Endothelial cell of umbilical vein (primary cell): ENCODE measurements at regions not wholly inside any gene's neighbourhood (a gene's known extent, or its start where the extent isn't known, plus 50 kb on each side); places are given as distances from the start of the nearest gene placed in this dataset.

Experiments
- BruUV-seq: library from RNA; stranded (reverse); fragments of 400-500 nt; replicated peaks from 2 replicates; lab custom pipeline; 2021; lab: Mats Ljungman, UMichigan
- CTCF ChIA-PET: fragments of 300-600, 350-600 bp; sonication (Branson Sonifier 250); formaldehyde crosslinking; loops from one replicate; lab custom pipeline; 2021; ENCODE audit warnings: antibody characterized with exemption, inconsistent platforms; lab: Charles Lee
- POLR2A ChIA-PET: fragments of 300-600, 350-600 bp; sonication (Branson Sonifier 250); formaldehyde crosslinking; loops from one replicate; lab custom pipeline; 2021; ENCODE audit warnings: antibody characterized with exemption, inconsistent platforms; lab: Charles Lee
- DNase-seq: peaks from one replicate; pipeline ENCODE4 v3.0.0-alpha.2; 2011; ENCODE audit warnings: low read depth, low spot score
- FAIRE-seq: peaks from 2 replicates; lab custom pipeline; 2011; peaks lifted over from hg19 to GRCh38; lab: Jason Lieb, UNC
- H2AFZ ChIP-seq: 2 replicates; pipeline ENCODE4 v1.6.0; 2012; ENCODE audit warnings: low read depth, low read length, control low read depth, inconsistent platforms
- H3K27ac ChIP-seq: 2 replicates; pipeline ENCODE4 v1.5.1; 2011; ENCODE audit warnings: low read depth, mild to moderate bottlenecking, control low read depth, low read length, moderate library complexity; ENCODE audit not compliant: insufficient read depth
- H3K27me3 ChIP-seq, 2 experiments: 2 replicates each; pipeline versions ENCODE4 v1.6.0 to v1.6.1; 2011; ENCODE audit warnings: low read length in 2 of 2, mixed read lengths in 1 of 2; ENCODE audit not compliant: control insufficient read depth in 2 of 2, insufficient read depth in 2 of 2
- H3K36me3 ChIP-seq, 2 experiments: 2 replicates in 1 of 2; 3 replicates in 1 of 2; pipeline ENCODE4 v1.5.1; 2011; ENCODE audit warnings: low read length in 2 of 2, mild to moderate bottlenecking in 1 of 2, moderate library complexity in 1 of 2; ENCODE audit not compliant: control insufficient read depth in 2 of 2, insufficient read depth in 2 of 2; ENCODE audit errors: extremely low read depth in 1 of 2
- H3K4me1 ChIP-seq: 3 replicates; pipeline ENCODE4 v1.5.1; 2011; ENCODE audit warnings: mild to moderate bottlenecking, low read length; ENCODE audit not compliant: control insufficient read depth, insufficient read depth; ENCODE audit errors: extremely low read depth
- H3K4me2 ChIP-seq: 2 replicates; pipeline ENCODE4 v1.6.1; 2011; ENCODE audit warnings: low read length, control low read depth, mixed read lengths; ENCODE audit not compliant: insufficient read depth
- H3K4me3 ChIP-seq, 3 experiments: fragments of 200-600 bp in 1 of 3; sonication (generic), shearing (Covaris generic) in 1 of 3; replicated peaks in 1 of 3; 2 replicates each; pipeline ENCODE4 v1.5.1; 2011 to 2016; ENCODE audit warnings: control low read depth in 3 of 3, low read length in 3 of 3, mild to moderate bottlenecking in 2 of 3, inconsistent platforms in 1 of 3, low read depth in 1 of 3, moderate library complexity in 1 of 3; ENCODE audit not compliant: insufficient read depth in 1 of 3
- H3K79me2 ChIP-seq: 2 replicates; pipeline ENCODE4 v1.6.0; 2012; ENCODE audit warnings: low read length, inconsistent platforms; ENCODE audit not compliant: control insufficient read depth, insufficient read depth
- H3K9ac ChIP-seq: replicated peaks from 2 replicates; pipeline ENCODE3; 2011; ENCODE audit warnings: low read length, control low read depth; ENCODE audit not compliant: insufficient read depth; ENCODE audit errors: extremely low read depth
- H3K9me1 ChIP-seq: replicated peaks from 3 replicates; pipeline ENCODE4 v1.6.0; 2011; ENCODE audit warnings: mild to moderate bottlenecking, low read length; ENCODE audit not compliant: control insufficient read depth, insufficient read depth; ENCODE audit errors: extremely low read depth
- H3K9me3 ChIP-seq: replicated peaks from 2 replicates; pipeline ENCODE4 v1.5.1; 2012; ENCODE audit warnings: low read length, inconsistent platforms; ENCODE audit not compliant: control insufficient read depth, insufficient read depth
- H4K20me1 ChIP-seq: replicated peaks from 2 replicates; pipeline ENCODE3; 2011; ENCODE audit warnings: mild to moderate bottlenecking, low read length; ENCODE audit not compliant: control insufficient read depth, insufficient read depth; ENCODE audit errors: extremely low read depth
- EZH2 ChIP-seq: IDR thresholded peaks from 2 replicates; pipeline ENCODE4 v1.6.1; 2012; ENCODE audit warnings: borderline replicate concordance, low read depth, mild to moderate bottlenecking, moderate library complexity, low read length, inconsistent platforms; ENCODE audit not compliant: severe bottlenecking
- GATA2 ChIP-seq: IDR thresholded peaks from 2 replicates; pipeline ENCODE4 v1.7.0; 2011; ENCODE audit warnings: low read depth, mild to moderate bottlenecking, moderate library complexity, mixed read lengths, low read length; ENCODE audit not compliant: insufficient read length, insufficient read depth
- JUN ChIP-seq: IDR thresholded peaks from 2 replicates; pipeline ENCODE4 v1.6.1; 2011; ENCODE audit warnings: borderline replicate concordance, low read depth; ENCODE audit not compliant: insufficient read length, insufficient read depth
- MYC ChIP-seq: IDR thresholded peaks from one replicate; pipeline ENCODE4 v1.6.1; 2011; ENCODE audit warnings: mild to moderate bottlenecking, low read depth, low read length
- POLR2AphosphoS5 ChIP-seq: IDR thresholded peaks from 2 replicates; pipeline ENCODE4 v1.6.1; 2012; ENCODE audit warnings: low read depth, mild to moderate bottlenecking, control low read depth, low read length, moderate library complexity; ENCODE audit not compliant: insufficient read depth
- dilution Hi-C: fragments of 300-500 bp; cut with MboI; formaldehyde crosslinking; loops from one replicate; pipeline ENCODE4 v1.15.0; 2019; ENCODE audit warnings: low sequenced_read_pairs; ENCODE audit not compliant: extremely low pct_ligation_motif_present
- intact Hi-C: fragments of 100-400 bp; cut with micrococcal nuclease; formaldehyde crosslinking; loops from one replicate; pipeline ENCODE4 v1.10.0; 2022
- TF ChIP-seq, protein P1 (sequence below): IDR thresholded peaks from 2 replicates; pipeline ENCODE4 v1.6.1; 2011; ENCODE audit not compliant: insufficient read depth, insufficient read length
- TF ChIP-seq, protein P2 (sequence below), 2 donors: IDR thresholded peaks; 1 replicate in 1 of 2; 2 replicates in 1 of 2; pipeline ENCODE4 v1.5.1; 2011; ENCODE audit warnings: low read length in 2 of 2, mild to moderate bottlenecking in 2 of 2, moderate library complexity in 2 of 2, control low read depth in 1 of 2, inconsistent platforms in 1 of 2, low read depth in 1 of 2; ENCODE audit not compliant: insufficient read depth in 1 of 2; ENCODE audit errors: extremely low read depth in 1 of 2

DNA sequence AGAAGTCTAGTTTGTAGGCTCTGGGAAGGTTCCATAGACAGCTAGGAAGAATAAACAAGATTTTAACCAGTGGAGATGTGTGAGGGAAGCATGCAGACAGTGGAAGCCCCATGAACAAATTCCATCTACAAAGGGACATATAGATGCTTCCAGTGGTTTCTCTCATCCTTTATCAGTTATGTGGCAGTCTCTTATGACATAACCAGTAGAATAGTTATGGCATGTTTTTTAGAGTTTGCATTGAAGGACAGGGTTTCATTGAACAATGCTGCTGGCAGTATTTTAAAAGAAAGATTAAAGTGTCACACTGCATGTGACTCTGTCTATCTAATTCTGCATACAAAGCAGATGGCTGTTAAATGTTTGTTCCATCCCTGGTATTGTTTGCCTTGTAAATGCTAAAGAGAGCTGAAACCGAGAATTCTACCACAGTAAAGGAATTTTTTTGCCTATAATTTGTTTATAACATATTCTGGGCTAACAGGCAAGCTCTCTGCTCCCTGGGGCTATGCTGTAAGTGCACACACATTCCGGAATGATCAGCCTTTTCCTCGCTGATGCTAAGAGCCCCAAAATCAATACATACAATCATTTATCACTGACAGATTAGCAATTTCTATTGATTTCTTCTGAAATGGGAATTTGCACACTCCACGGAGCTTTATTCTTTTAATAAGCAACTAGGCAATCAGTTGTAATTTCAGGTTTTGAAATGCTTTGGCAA is 76.8 kb upstream of the PELI1 start:
- DNase-seq, result no peak
- no peak overlapping the region for H3K4me3 ChIP-seq
- no peaks in the 10 kb centered on the region for H3K36me3 ChIP-seq
- H3K9me1 ChIP-seq, result no peaks in the 10 kb centered on the region
- BruUV-seq, result no TSS peak
- peaks cover 0 to 2% of the 10 kb centered on the region in 2 experiments for H3K27me3 ChIP-seq
- H3K79me2 ChIP-seq, result no peaks in the 10 kb centered on the region
- no peak for FAIRE-seq
- no peak overlapping the region for H3K27ac ChIP-seq
- no peaks in the 10 kb centered on the region for H4K20me1 ChIP-seq
- dilution Hi-C loops, result no loop called here
- intact Hi-C loops, result no loop called here
- H3K4me1 ChIP-seq, result no peaks in the 10 kb centered on the region
- POLR2A ChIA-PET, result no interaction called here
- CTCF ChIA-PET, result interaction anchor here (0.8 kb wide), 1 partner anchor 91 kb away, joined by 3 read pairs; no protein-coding TSS in a partner anchor
- H3K9me3 ChIP-seq, result no peaks in the 10 kb centered on the region
- no peak overlapping the region for H3K4me2 ChIP-seq
- TF ChIP-seq POLR2AphosphoS5 (no peak), MYC (no peak), GATA2 (no peak), JUN (no peak), EZH2 (no peak)
- TF ChIP-seq, protein P1, sequence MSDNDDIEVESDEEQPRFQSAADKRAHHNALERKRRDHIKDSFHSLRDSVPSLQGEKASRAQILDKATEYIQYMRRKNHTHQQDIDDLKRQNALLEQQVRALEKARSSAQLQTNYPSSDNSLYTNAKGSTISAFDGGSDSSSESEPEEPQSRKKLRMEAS, result no peak
- TF ChIP-seq, protein P2, sequence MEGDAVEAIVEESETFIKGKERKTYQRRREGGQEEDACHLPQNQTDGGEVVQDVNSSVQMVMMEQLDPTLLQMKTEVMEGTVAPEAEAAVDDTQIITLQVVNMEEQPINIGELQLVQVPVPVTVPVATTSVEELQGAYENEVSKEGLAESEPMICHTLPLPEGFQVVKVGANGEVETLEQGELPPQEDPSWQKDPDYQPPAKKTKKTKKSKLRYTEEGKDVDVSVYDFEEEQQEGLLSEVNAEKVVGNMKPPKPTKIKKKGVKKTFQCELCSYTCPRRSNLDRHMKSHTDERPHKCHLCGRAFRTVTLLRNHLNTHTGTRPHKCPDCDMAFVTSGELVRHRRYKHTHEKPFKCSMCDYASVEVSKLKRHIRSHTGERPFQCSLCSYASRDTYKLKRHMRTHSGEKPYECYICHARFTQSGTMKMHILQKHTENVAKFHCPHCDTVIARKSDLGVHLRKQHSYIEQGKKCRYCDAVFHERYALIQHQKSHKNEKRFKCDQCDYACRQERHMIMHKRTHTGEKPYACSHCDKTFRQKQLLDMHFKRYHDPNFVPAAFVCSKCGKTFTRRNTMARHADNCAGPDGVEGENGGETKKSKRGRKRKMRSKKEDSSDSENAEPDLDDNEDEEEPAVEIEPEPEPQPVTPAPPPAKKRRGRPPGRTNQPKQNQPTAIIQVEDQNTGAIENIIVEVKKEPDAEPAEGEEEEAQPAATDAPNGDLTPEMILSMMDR (IDR thresholded peaks at IDR 0.05; ENCODE audit: extremely low read depth in 1 of 2, insufficient read depth in 1 of 2, low read depth in 1 of 2, low read length in 2 of 2), result no peak
- no peak overlapping the region for H3K9ac ChIP-seq
- H2AFZ ChIP-seq, result no peak overlapping the region
